PC-9 (cell line): ENCODE measurements at regions not wholly inside any gene's neighbourhood (a gene's known extent, or its start where the extent isn't known, plus 50 kb on each side); places are given as distances from the start of the nearest gene placed in this dataset.

Source experiments
- BruUV-seq: library from RNA; stranded (reverse); fragments of 400-500 nt; replicated peaks from 2 replicates; lab custom pipeline; 2021; lab: Mats Ljungman, UMichigan
- CTCF ChIA-PET: fragments of 300-600 bp; sonication (Branson Sonifier 250); formaldehyde crosslinking; loops from one replicate; lab custom pipeline; 2022; ENCODE audit warnings: antibody characterized with exemption; lab: Charles Lee
- POLR2A ChIA-PET: fragments of 300-600 bp; sonication (Branson Sonifier 250); formaldehyde crosslinking; loops from one replicate; lab custom pipeline; 2022; ENCODE audit warnings: antibody characterized with exemption; ENCODE audit not compliant: unreplicated experiment; lab: Charles Lee
- DNase-seq, 2 experiments: peaks; one replicate each; pipeline versions ENCODE4 v3.0.0 to v3.0.0-alpha.2; 2015 to 2022; ENCODE audit warnings: mixed read lengths in 1 of 2
- H2AFZ ChIP-seq: fragments of 200-600 bp; sonication (generic); 2 replicates; pipeline ENCODE4 v1.8.1; 2017; ENCODE audit warnings: antibody characterized with exemption
- H3F3A ChIP-seq: fragments of 200-600 bp; sonication (generic); 2 replicates; pipeline ENCODE4 v1.8.1; 2017; ENCODE audit warnings: antibody characterized with exemption, mild to moderate bottlenecking, low read depth; ENCODE audit not compliant: insufficient read depth
- H3K27ac ChIP-seq: fragments of 200-600 bp; sonication (generic); 2 replicates; pipeline ENCODE4 v1.6.1; 2016; ENCODE audit warnings: mixed run types
- H3K27me3 ChIP-seq: fragments of 200-600 bp; sonication (generic); 2 replicates; pipeline ENCODE4 v1.6.1; 2016; ENCODE audit warnings: low read depth, mixed run types; ENCODE audit not compliant: insufficient read depth
- H3K36me3 ChIP-seq: fragments of 200-600 bp; sonication (generic); 2 replicates; pipeline ENCODE4 v1.6.1; 2016; ENCODE audit warnings: low read depth, mixed run types
- H3K4me1 ChIP-seq: fragments of 200-600 bp; sonication (generic); replicated peaks from 2 replicates; pipeline ENCODE4 v1.6.1; 2016; ENCODE audit warnings: mixed run types; ENCODE audit not compliant: insufficient read depth
- H3K4me2 ChIP-seq: fragments of 200-600 bp; sonication (generic); 2 replicates; pipeline ENCODE4 v1.6.1; 2017; ENCODE audit warnings: mixed run types
- H3K4me3 ChIP-seq: fragments of 200-600 bp; sonication (generic); 2 replicates; pipeline ENCODE4 v1.6.1; 2016; ENCODE audit warnings: mixed run types
- H3K79me2 ChIP-seq: fragments of 200-600 bp; sonication (generic); 2 replicates; pipeline ENCODE4 v1.6.1; 2017; ENCODE audit warnings: low read depth, mixed run types
- H3K9me2 ChIP-seq: fragments of 200-600 bp; sonication (generic); 2 replicates; pipeline ENCODE4 v1.8.1; 2017; ENCODE audit warnings: mild to moderate bottlenecking; ENCODE audit not compliant: insufficient read depth
- H3K9me3 ChIP-seq: fragments of 200-600 bp; sonication (generic); 2 replicates; pipeline ENCODE4 v1.8.1; 2016; ENCODE audit warnings: low read depth; ENCODE audit not compliant: insufficient read depth
- H4K20me1 ChIP-seq: fragments of 200-600 bp; sonication (generic); 2 replicates; pipeline ENCODE4 v1.8.1; 2017; ENCODE audit not compliant: insufficient read depth
- CTCF ChIP-seq: fragments of 200-600 bp; sonication (generic); conservative IDR thresholded peaks from 2 replicates; pipeline ENCODE4 v1.6.1; 2017; ENCODE audit warnings: mixed run types, antibody characterized with exemption, mild to moderate bottlenecking, moderate library complexity
- EZH2 ChIP-seq: fragments of 200-600 bp; sonication (generic); IDR thresholded peaks from 2 replicates; pipeline ENCODE4 v1.8.0; 2017; ENCODE audit warnings: antibody characterized with exemption, low read depth
- intact Hi-C: fragments of 100-400 bp; cut with micrococcal nuclease; formaldehyde crosslinking; loops from one replicate; pipeline ENCODE4 v1.10.0; 2022; ENCODE audit not compliant: unreplicated experiment

DNA sequence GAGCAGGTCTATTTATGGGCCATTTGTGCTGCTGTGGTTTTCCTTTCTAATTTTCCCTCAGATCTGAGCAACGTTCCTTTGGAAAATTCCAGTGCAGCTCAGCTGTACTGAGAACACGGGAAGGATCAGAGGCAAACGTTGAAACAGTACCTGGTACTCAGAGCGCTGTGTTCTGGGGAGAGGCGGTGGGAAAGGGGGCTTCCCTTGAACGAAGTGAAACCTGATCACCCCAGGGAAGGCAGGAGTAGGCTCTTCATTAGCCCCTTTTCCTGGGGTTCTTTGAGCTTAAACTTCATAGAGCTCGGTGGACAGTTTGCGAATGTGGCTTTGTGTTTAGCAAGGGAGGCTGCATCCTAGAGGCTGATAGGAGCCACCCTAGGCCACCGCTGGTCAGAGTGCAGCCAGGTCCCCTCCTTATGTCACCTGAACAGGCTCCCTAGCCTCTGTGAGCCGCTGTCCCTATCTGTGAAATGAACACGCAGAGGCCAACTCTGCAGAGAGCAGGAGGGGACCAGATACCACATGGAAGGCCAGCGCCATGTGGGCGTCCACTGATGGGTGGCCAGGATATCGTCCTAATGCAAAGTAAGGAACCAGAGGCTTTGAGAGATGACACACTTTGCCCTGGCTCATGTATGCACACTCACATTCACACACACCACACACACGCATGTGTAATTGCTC, 1464.8 kb downstream of the BRD1 start:
- CTCF ChIA-PET, result no interaction called here
- no peak overlapping the region for H3K4me2 ChIP-seq
- H4K20me1 ChIP-seq, result no peaks in the 10 kb centered on the region; the same call in 1 of the 2 replicates
- no peaks in the 10 kb centered on the region for H3K79me2 ChIP-seq
- no peak overlapping the region for H2AFZ ChIP-seq
- TF ChIP-seq EZH2 (no peak), CTCF (no peak)
- no peaks in the 10 kb centered on the region for H3K4me1 ChIP-seq
- intact Hi-C loops, result no loop called here
- H3K4me3 ChIP-seq, result no peak overlapping the region
- H3K36me3 ChIP-seq, result no peaks in the 10 kb centered on the region
- DNase-seq, result no peak
- H3K9me2 ChIP-seq, result no peaks in the 10 kb centered on the region; the same call in 1 of the 2 replicates
- H3K27me3 ChIP-seq, result peaks cover 88% of the 10 kb centered on the region
- H3K27ac ChIP-seq, result no peak overlapping the region
- no TSS peak for BruUV-seq
- H3K9me3 ChIP-seq, result no peaks in the 10 kb centered on the region
- POLR2A ChIA-PET, result no interaction called here
- no peaks in the 10 kb centered on the region for H3F3A ChIP-seq

DNA sequence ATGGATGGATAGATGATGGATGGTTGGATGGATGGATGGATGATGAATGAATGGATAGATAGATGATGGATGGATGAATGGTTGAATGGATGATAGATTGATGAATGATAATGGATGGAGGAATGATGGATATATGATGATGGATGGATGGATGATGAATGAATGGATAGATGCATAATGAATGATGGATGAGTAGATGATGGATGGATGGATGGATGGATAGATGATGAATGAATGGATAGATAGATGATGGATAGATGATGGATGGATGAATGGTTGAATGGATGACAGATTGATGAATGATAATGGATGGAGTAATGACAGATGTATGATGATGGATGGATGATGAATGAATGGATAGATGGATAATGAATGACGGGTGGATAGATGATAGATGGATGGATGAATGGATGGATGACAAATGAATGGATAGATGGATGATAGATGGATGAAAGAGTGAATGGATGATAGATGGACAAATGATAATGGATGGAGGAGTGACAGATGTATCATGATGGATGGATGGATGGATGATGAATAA, 1466.5 kb downstream of the BRD1 start:
- no peak for TF ChIP-seq EZH2
- TF ChIP-seq CTCF, result no peak
- H3K36me3 ChIP-seq, result no peaks in the 10 kb centered on the region
- H3K4me2 ChIP-seq, result no peak overlapping the region
- POLR2A ChIA-PET, result no interaction called here
- no peaks in the 10 kb centered on the region; the same call in 1 of the 2 replicates for H3K9me2 ChIP-seq
- H3K4me3 ChIP-seq, result no peak overlapping the region
- intact Hi-C loops, result no loop called here
- H4K20me1 ChIP-seq, result no peaks in the 10 kb centered on the region; the same call in 1 of the 2 replicates
- no peak for DNase-seq
- no peaks in the 10 kb centered on the region for H3K9me3 ChIP-seq
- no peaks in the 10 kb centered on the region for H3F3A ChIP-seq
- H3K79me2 ChIP-seq, result no peaks in the 10 kb centered on the region
- H3K27me3 ChIP-seq, result peaks cover 88% of the 10 kb centered on the region
- H3K27ac ChIP-seq, result no peak overlapping the region
- H2AFZ ChIP-seq, result no peak overlapping the region
- BruUV-seq, result no TSS peak
- H3K4me1 ChIP-seq, result no peaks in the 10 kb centered on the region
- CTCF ChIA-PET, result no interaction called here

- no peaks in the 10 kb centered on the region for H3K36me3 ChIP-seq
- BruUV-seq, result no TSS peak
- no peaks in the 10 kb centered on the region; the same call in 1 of the 2 replicates for H3K9me2 ChIP-seq
- no peak for TF ChIP-seq EZH2
- no peak for TF ChIP-seq CTCF
- H3K9me3 ChIP-seq, result no peaks in the 10 kb centered on the region
- peaks cover 91% of the 10 kb centered on the region for H3K27me3 ChIP-seq
- no peak overlapping the region for H3K4me2 ChIP-seq
- ChIA-PET CTCF (no interaction called here), POLR2A (no interaction called here)
- H3K27ac ChIP-seq, result no peak overlapping the region
- no peaks in the 10 kb centered on the region for H3F3A ChIP-seq
- no peaks in the 10 kb centered on the region for H3K4me1 ChIP-seq
- H4K20me1 ChIP-seq, result no peaks in the 10 kb centered on the region; the same call in 1 of the 2 replicates
- H2AFZ ChIP-seq, result no peak overlapping the region
- H3K4me3 ChIP-seq, result no peak overlapping the region
- no peaks in the 10 kb centered on the region for H3K79me2 ChIP-seq
- no peak for DNase-seq
- intact Hi-C loops, result no loop called here
Measured at GRCh38 chr22:48359613-48359965, 1468.1 kb downstream of the BRD1 start.
